ENCODE measurements at regions not wholly inside any gene's neighbourhood (a gene's known extent, or its start where the extent isn't known, plus 50 kb on each side); places are given as distances from the start of the nearest gene placed in this dataset.
"Not testable (repeated sequence)": the region's sequence is repeated elsewhere in the genome, so short reads cannot be mapped to it uniquely, and the experiment has no call there.

DNA sequence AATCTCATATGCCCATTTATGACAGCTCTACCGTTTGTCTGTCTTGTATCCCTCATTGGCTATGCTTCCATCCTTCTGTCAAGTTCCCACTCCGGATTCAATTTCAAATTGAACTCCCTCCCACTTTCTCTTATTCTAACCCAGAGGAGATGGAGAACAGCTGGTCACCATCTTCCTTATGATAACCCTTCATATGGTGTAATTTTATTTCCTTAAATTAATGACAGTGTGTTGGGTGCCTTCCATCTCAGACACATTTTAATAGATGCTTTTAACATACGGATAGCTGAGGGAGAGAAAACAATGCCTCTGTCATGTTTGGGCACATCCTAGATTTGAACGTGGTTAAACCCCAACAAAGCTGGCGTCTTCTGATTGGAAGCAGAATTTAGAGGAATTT, 103.0 kb upstream of the PLXNA2 start:
- no peak for DNase-seq (ENCODE audit: low spot score)
- no peak for FAIRE-seq

GRCh38 chr1:208349694-208350330, 105.6 kb upstream of the PLXNA2 start:
- DNase-seq (ENCODE audit: low spot score) (no peak), FAIRE-seq (no peak)

GRCh38 chr1:208350815-208351214, 106.6 kb upstream of the PLXNA2 start:
- no peak for DNase-seq (ENCODE audit: low spot score)
- FAIRE-seq, result no peak

GRCh38 chr1:208351838-208352237, 107.7 kb upstream of the PLXNA2 start:
- FAIRE-seq, result no peak
- no peak for DNase-seq (ENCODE audit: low spot score)

DNA sequence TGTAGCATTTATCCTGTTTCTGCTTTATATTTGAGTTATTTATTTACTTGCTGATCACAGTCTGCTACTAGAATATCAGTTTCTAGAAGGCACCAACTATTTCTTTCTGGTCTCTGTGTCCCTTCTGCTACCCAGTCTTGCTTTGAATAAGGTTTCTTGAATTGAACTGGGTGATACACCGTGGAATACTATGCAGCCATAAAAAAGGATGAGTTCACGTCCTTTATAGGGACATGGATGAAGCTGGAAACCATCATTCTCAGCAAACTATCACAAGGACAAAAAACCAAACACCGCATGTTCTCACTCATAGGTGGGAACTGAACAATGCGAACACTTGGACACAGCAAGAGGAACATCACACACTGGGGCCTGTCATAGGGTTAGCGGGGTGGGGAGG, 109.6 kb upstream of the PLXNA2 start:
- FAIRE-seq, result not testable (repeated sequence)

GRCh38 chr1:208357644-208358507, 113.7 kb upstream of the PLXNA2 start:
- DNase-seq (ENCODE audit: low spot score) (no peak), FAIRE-seq (no peak)

More for the DNA sequence above, 109.6 kb upstream of the PLXNA2 start:
- not testable (repeated sequence) for DNase-seq (ENCODE audit: low spot score)

- FAIRE-seq, result no peak
- no peak for DNase-seq (ENCODE audit: low spot score)
These were observed 114.5 kb upstream of the PLXNA2 start for GRCh38 chr1:208358651-208359050.

GRCh38 chr1:208362011-208362410, 117.8 kb upstream of the PLXNA2 start:
- DNase-seq (ENCODE audit: low spot score) (no peak), FAIRE-seq (no peak)

DNA sequence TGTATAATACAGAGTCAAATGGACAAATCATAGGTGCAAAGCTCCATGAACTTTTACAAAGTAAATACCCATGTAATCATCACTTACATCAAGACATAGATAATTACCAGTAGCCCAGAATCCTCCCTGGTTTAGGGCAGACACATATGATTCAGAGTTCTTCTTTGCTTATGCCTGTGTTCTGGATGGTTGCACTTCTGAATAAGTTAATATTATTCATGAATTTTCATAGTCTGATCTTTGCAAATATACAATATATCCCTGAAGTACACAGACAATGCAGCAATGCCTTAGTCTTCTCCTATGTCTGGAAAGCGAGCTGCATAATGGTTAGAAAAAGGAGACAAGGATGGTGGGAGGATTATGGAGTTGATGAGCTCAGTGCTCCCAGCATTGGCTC, 122.4 kb upstream of the PLXNA2 start:
- no peak for FAIRE-seq
- DNase-seq (ENCODE audit: low spot score), result no peak

DNA sequence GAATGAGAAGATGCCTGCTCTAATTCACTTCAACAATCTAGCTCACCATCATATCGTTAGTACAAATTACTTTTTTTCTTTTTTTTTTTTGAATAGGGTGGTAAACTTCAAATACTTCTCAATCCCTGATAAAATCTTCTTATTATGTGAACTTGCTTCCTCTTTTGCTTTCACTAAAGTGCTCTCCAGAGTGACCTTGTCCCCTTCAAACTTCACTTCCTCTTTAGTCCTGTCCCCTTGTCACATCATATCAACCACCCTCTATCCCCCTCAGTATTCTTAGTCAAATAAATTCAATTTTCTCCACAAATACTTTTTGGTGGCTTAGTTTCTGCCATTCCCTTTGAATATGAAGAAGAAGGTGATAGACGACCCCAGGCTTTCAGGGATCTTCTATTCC, 124.9 kb upstream of the PLXNA2 start:
- FAIRE-seq (no peak), DNase-seq (ENCODE audit: low spot score) (no peak)

DNA sequence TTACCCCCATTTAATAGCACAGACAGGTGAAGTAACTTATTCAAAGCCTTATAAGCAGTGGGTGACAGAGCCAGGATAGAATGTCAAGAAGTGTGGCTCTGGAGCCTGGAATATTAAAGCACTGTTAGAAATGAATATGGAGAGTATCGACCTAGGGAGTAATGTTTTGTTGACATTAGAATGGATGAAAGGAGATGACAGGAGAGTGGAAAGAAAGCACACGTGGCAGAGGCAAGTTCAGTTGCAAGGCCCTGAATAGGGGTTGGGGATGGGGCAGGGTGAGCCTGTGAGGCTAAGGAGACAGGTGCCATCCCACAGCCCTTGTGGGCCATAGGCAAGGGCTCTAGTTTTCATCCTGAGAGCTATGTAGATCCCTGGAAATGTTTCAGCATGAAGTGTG, 125.5 kb upstream of the PLXNA2 start:
- DNase-seq (ENCODE audit: low spot score) (no peak), FAIRE-seq (no peak)

DNA sequence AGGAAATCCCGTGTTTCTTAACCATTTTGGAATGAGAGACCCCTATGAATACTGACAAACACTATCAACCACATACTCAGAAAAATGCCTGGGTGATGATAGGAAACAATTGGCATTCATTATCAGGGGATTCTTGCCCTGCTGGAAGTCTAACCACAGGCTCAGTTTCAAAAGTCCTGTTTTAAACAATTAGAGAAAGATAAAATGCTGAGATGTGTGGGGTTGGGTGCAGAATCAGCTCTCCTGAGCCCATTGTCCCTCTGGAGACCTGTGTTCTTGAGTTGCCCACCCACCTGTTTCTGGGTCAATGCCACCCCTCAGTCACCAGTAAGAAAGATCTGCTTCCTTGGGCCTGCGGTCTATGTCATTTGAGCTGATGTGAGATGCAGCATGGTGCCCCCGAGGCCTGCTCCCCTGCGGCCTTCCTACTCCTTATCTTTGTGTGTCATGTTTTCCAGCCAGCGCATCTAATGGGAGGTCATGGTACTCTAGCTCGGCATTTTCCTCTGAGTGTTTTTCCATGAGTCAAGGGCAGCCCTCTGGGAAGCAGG, 130.3 kb upstream of the PLXNA2 start:
- FAIRE-seq (no peak), DNase-seq (ENCODE audit: low spot score) (no peak)

DNA sequence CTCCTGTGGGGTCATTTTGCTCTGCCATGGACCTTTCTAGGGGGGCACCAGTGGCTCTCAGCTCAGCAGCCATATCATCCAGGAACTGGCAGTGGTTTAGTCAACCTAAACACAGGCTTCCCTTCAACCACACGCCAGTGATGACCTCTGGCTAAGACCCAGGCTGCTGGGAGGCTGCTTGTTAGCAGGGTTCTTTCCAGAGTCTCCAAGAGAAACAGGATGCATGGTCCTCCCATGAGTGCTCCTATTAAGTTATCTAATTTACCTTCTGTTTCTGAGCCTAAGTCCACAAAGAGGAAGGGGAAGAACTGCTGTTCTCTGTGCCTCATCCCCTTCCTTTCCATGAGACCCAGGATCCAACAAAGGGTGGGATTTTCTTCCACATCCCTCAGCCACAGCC, 137.3 kb upstream of the PLXNA2 start:
- FAIRE-seq, result no peak

GRCh38 chr1:208387908-208388811, 144.0 kb upstream of the PLXNA2 start:
- DNase-seq (ENCODE audit: low spot score) (no peak), FAIRE-seq (no peak)

More for the DNA sequence above, 137.3 kb upstream of the PLXNA2 start:
- DNase-seq (ENCODE audit: low spot score), result no peak

DNA sequence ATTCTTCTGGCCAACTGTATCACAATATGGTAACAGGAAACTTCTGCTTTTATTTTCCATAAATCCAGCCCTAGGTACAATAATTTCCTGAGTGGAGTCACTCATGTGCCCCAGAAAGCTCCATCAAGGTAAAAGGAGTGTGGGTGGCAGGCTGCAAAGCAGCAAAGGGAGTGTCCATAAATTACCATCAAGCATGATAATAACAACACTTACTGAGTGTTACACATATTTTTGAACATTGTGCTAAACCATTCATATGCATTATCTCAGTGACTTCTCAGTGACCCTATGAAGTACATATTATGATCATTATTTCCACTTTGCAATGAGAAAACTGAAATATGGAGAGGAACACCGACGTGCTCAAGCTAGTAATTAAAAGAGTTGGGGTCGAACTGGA, 149.2 kb upstream of the PLXNA2 start:
- FAIRE-seq (no peak), DNase-seq (ENCODE audit: low spot score) (no peak)

- DNase-seq (ENCODE audit: low spot score) (no peak), FAIRE-seq (no peak)
These were observed 149.6 kb upstream of the PLXNA2 start for GRCh38 chr1:208393826-208394225.

DNA sequence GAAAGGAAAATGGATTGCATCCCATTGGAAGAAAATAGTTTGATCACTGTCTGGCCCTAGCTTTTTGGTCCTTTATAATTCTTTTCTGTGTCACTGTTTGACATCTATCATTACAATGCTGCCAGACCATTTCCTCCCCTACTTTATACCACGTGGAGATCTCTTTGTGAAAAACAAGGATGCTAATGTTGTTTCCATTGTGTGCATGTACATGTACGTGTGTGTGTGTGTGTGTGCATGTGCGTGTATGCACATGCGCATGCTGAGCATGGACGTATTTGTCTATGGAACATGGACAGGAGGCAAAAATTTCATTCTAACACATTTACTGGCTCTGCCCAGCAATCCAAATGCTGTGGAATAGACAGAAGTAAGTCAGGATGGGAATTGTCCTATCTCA, 153.1 kb upstream of the PLXNA2 start:
- DNase-seq (ENCODE audit: low spot score), result no peak
- no peak for FAIRE-seq

GRCh38 chr1:208405014-208405413, 160.8 kb upstream of the PLXNA2 start:
- FAIRE-seq (no peak), DNase-seq (ENCODE audit: low spot score) (no peak)

- DNase-seq (ENCODE audit: low spot score), result no peak
- FAIRE-seq, result no peak
These were observed 165.0 kb upstream of the PLXNA2 start for GRCh38 chr1:208409176-208409575.

- no peak for DNase-seq (ENCODE audit: low spot score)
- no peak for FAIRE-seq
These were observed 166.2 kb upstream of the PLXNA2 start for GRCh38 chr1:208410409-208410808.

- DNase-seq (ENCODE audit: low spot score) (no peak), FAIRE-seq (no peak)
These were observed 168.8 kb upstream of the PLXNA2 start for GRCh38 chr1:208413006-208413405.

GRCh38 chr1:208418667-208419066, 174.5 kb upstream of the PLXNA2 start:
- DNase-seq (ENCODE audit: low spot score) (no peak), FAIRE-seq (no peak)

Data from urothelium cell line (cell line).